ENCODE measurements at regions not wholly inside any gene's neighbourhood (a gene's known extent, or its start where the extent isn't known, plus 50 kb on each side); places are given as distances from the start of the nearest gene placed in this dataset.

GRCh38 chr13:86090181-86090580 lies 291.0 kb upstream of the SLITRK6 start:
- TF ChIP-seq CTCF (IDR thresholded peaks at IDR 0.05), result no peak
- no peak for TF ChIP-seq POLR2A (IDR thresholded peaks at IDR 0.05)

All from thyroid gland (tissue), 4 donors.